ENCODE measurements at regions not wholly inside any gene's neighbourhood (a gene's known extent, or its start where the extent isn't known, plus 50 kb on each side); places are given as distances from the start of the nearest gene placed in this dataset.
"Not testable (repeated sequence)": the region's sequence is repeated elsewhere in the genome, so short reads cannot be mapped to it uniquely, and the experiment has no call there.

GRCh38 chr6:112441607-112442006 is 94.5 kb downstream of the RFPL4B start:
- Histone ChIP-seq H3K36me3 (ENCODE audit: insufficient read depth, low read length) (no peaks in the 10 kb centered on the region), H3K9me3 (ENCODE audit: insufficient read depth, low read depth, low read length) (no peaks in the 10 kb centered on the region), H3K27me3 (ENCODE audit: insufficient read depth, low read length) (no peaks in the 10 kb centered on the region), H3K4me1 (ENCODE audit: insufficient read depth, low read length) (no peaks in the 10 kb centered on the region), H3K9ac (ENCODE audit: low read length) (no peak overlapping the region), H3K79me2 (ENCODE audit: insufficient read depth, low read length) (no peaks in the 10 kb centered on the region), H3K27ac (ENCODE audit: low read depth, low read length) (no peak overlapping the region), H3K4me3 (ENCODE audit: insufficient read depth, low read depth, low read length) (no peak overlapping the region), H3K4me2 (ENCODE audit: low read length) (no peak overlapping the region), H2AFZ (ENCODE audit: low read depth, low read length) (no peak overlapping the region), H4K20me1 (ENCODE audit: insufficient read depth, low read length) (no peaks in the 10 kb centered on the region)
- H3K4me3 Mint-ChIP-seq (ENCODE audit: unreplicated experiment), result no peak overlapping the region
- H3K36me3 Mint-ChIP-seq (ENCODE audit: low read depth, unreplicated experiment), result no peaks in the 10 kb centered on the region
- peaks cover 17% of the 10 kb centered on the region for H3K4me1 Mint-ChIP-seq (ENCODE audit: low read depth, unreplicated experiment)
- FAIRE-seq (no peak), DNase-seq (ENCODE audit: low read depth) (no peak)
- no peaks in the 10 kb centered on the region for H3K27me3 Mint-ChIP-seq (ENCODE audit: low read depth, unreplicated experiment)
- H3K9me3 Mint-ChIP-seq (ENCODE audit: unreplicated experiment), result no peaks in the 10 kb centered on the region
- TF ChIP-seq, protein P1, sequence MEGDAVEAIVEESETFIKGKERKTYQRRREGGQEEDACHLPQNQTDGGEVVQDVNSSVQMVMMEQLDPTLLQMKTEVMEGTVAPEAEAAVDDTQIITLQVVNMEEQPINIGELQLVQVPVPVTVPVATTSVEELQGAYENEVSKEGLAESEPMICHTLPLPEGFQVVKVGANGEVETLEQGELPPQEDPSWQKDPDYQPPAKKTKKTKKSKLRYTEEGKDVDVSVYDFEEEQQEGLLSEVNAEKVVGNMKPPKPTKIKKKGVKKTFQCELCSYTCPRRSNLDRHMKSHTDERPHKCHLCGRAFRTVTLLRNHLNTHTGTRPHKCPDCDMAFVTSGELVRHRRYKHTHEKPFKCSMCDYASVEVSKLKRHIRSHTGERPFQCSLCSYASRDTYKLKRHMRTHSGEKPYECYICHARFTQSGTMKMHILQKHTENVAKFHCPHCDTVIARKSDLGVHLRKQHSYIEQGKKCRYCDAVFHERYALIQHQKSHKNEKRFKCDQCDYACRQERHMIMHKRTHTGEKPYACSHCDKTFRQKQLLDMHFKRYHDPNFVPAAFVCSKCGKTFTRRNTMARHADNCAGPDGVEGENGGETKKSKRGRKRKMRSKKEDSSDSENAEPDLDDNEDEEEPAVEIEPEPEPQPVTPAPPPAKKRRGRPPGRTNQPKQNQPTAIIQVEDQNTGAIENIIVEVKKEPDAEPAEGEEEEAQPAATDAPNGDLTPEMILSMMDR (IDR thresholded peaks at IDR 0.05; ENCODE audit: insufficient read depth, low read depth, low read length), result no peak
- TF ChIP-seq EZH2 (IDR thresholded peaks at IDR 0.05; ENCODE audit: insufficient read depth, low read length), result no peak
- H3K27ac Mint-ChIP-seq (ENCODE audit: unreplicated experiment), result no peak overlapping the region

DNA sequence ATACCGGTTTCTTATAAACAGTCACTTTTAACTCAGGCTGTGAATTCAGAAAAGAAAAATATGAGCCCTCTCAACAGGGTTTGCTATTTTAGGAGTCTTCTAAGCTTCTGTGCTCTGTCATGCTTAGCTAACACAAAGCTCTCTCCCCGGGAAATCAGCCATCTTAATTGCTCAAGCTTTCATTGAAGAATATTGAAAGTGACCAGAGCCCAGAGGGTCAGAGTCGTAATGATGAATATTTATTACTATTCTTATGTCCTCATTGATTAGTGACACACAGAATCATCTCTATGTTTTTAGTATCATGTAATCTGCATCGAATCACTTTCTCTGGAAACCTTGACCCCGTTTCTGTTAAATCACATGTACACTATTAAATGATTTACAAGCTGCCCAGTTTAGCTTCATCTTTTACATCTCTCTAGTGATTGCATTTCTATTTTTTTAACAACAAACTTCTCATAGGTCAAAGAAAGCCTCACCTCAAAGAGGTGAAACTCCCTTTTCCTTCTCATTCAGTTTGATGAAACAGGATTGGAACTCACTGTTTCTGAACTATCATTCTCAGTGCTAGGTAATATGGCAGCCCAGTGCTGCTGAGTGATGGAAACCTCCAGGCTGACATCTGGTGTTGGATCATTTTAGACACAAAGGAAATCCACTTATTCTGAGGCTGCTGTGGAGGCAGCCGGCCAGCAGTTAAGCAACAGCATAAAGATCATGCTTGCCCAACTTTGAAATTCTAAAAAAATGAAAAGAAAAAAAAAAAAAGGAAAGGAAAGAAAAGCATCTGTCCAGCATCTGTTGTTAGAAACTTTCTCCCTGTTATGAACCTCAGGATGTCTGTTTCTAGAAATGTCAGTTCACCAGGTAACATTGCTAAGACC is 96.3 kb downstream of the RFPL4B start:
- H3K4me3 ChIP-seq (ENCODE audit: insufficient read depth, low read depth, low read length), result no peak overlapping the region
- Mint-ChIP-seq H3K4me1 (ENCODE audit: low read depth, unreplicated experiment) (peaks cover 11% of the 10 kb centered on the region), H3K9me3 (ENCODE audit: unreplicated experiment) (no peaks in the 10 kb centered on the region), H3K27me3 (ENCODE audit: low read depth, unreplicated experiment) (no peaks in the 10 kb centered on the region), H3K36me3 (ENCODE audit: low read depth, unreplicated experiment) (no peaks in the 10 kb centered on the region), H3K27ac (ENCODE audit: unreplicated experiment) (no peak overlapping the region), H3K4me3 (ENCODE audit: unreplicated experiment) (no peak overlapping the region)
- H3K27me3 ChIP-seq (ENCODE audit: insufficient read depth, low read length), result no peaks in the 10 kb centered on the region
- H3K27ac ChIP-seq (ENCODE audit: low read depth, low read length), result no peak overlapping the region
- peak overlapping the region; percentile 23 for H2AFZ ChIP-seq (ENCODE audit: low read depth, low read length)
- FAIRE-seq, result no peak
- no peaks in the 10 kb centered on the region for H3K36me3 ChIP-seq (ENCODE audit: insufficient read depth, low read length)
- TF ChIP-seq, protein P1 (IDR thresholded peaks at IDR 0.05; ENCODE audit: insufficient read depth, low read depth, low read length), result no peak
- no peak for TF ChIP-seq EZH2 (IDR thresholded peaks at IDR 0.05; ENCODE audit: insufficient read depth, low read length)
- no peaks in the 10 kb centered on the region for H3K9me3 ChIP-seq (ENCODE audit: insufficient read depth, low read depth, low read length)
- no peaks in the 10 kb centered on the region for H3K79me2 ChIP-seq (ENCODE audit: insufficient read depth, low read length)
- H3K9ac ChIP-seq (ENCODE audit: low read length), result no peak overlapping the region
- no peaks in the 10 kb centered on the region for H3K4me1 ChIP-seq (ENCODE audit: insufficient read depth, low read length)
- no peaks in the 10 kb centered on the region for H4K20me1 ChIP-seq (ENCODE audit: insufficient read depth, low read length)
- peak; percentile 33 for DNase-seq (ENCODE audit: low read depth)
- H3K4me2 ChIP-seq (ENCODE audit: low read length), result no peak overlapping the region

- H3K36me3 ChIP-seq (ENCODE audit: insufficient read depth, low read length); H3K4me3 Mint-ChIP-seq (ENCODE audit: unreplicated experiment); H3K27ac Mint-ChIP-seq (ENCODE audit: unreplicated experiment); H3K27me3 ChIP-seq (ENCODE audit: insufficient read depth, low read length); H3K9ac ChIP-seq (ENCODE audit: low read length); H3K79me2 ChIP-seq (ENCODE audit: insufficient read depth, low read length); H3K27ac ChIP-seq (ENCODE audit: low read depth, low read length); DNase-seq (ENCODE audit: low read depth); H3K4me2 ChIP-seq (ENCODE audit: low read length); H3K4me1 ChIP-seq (ENCODE audit: insufficient read depth, low read length); H3K27me3 Mint-ChIP-seq (ENCODE audit: low read depth, unreplicated experiment); H3K4me1 Mint-ChIP-seq (ENCODE audit: low read depth, unreplicated experiment); H2AFZ ChIP-seq (ENCODE audit: low read depth, low read length); H3K4me3 ChIP-seq (ENCODE audit: insufficient read depth, low read depth, low read length); H3K9me3 ChIP-seq (ENCODE audit: insufficient read depth, low read depth, low read length); FAIRE-seq; H4K20me1 ChIP-seq (ENCODE audit: insufficient read depth, low read length); H3K9me3 Mint-ChIP-seq (ENCODE audit: unreplicated experiment); H3K36me3 Mint-ChIP-seq (ENCODE audit: low read depth, unreplicated experiment): not testable (repeated sequence)
Measured at GRCh38 chr6:112448786-112449185, 101.7 kb downstream of the RFPL4B start.
